ENCODE measurements at regions not wholly inside any gene's neighbourhood (a gene's known extent, or its start where the extent isn't known, plus 50 kb on each side); places are given as distances from the start of the nearest gene placed in this dataset.
"Not testable (repeated sequence)": the region's sequence is repeated elsewhere in the genome, so short reads cannot be mapped to it uniquely, and the experiment has no call there.

- DNase-seq, result no peak
These were observed 70.8 kb upstream of the HMGXB4 start for GRCh38 chr22:35186492-35186891.

- DNase-seq, result not testable (repeated sequence)
These were observed 68.4 kb upstream of the HMGXB4 start for GRCh38 chr22:35188930-35189329.

GRCh38 chr22:35189559-35189958 is 67.7 kb upstream of the HMGXB4 start:
- DNase-seq, result no peak

GRCh38 chr22:35191412-35191811 is 65.9 kb upstream of the HMGXB4 start:
- no peak for DNase-seq

GRCh38 chr22:35192129-35192918 is 65.0 kb upstream of the HMGXB4 start:
- DNase-seq, result no peak

- no peak for DNase-seq
These were observed 62.1 kb upstream of the HMGXB4 start for GRCh38 chr22:35195226-35195625.

- DNase-seq, result no peak
These were observed 61.5 kb upstream of the HMGXB4 start for GRCh38 chr22:35195821-35196220.

- no peak for DNase-seq
These were observed 60.2 kb upstream of the HMGXB4 start for GRCh38 chr22:35197071-35197470.

GRCh38 chr22:35197886-35198285 is 59.4 kb upstream of the HMGXB4 start:
- no peak for DNase-seq

- DNase-seq, result no peak
These were observed 58.6 kb upstream of the HMGXB4 start for GRCh38 chr22:35198738-35199137.

GRCh38 chr22:35202376-35202775 is 54.9 kb upstream of the HMGXB4 start:
- no peak for DNase-seq

GRCh38 chr22:35203583-35203982 is 53.7 kb upstream of the HMGXB4 start:
- no peak for DNase-seq

- no peak for DNase-seq
These were observed 52.2 kb upstream of the HMGXB4 start for GRCh38 chr22:35204807-35205775.

- no peak for DNase-seq
These were observed 51.3 kb upstream of the HMGXB4 start for GRCh38 chr22:35205961-35206360.

GRCh38 chr22:35206889-35207288 is 50.4 kb upstream of the HMGXB4 start:
- no peak for DNase-seq

All from T-helper 2 cell (primary cell).